Common myeloid progenitor, CD34-positive (primary cell): ENCODE measurements at regions not wholly inside any gene's neighbourhood (a gene's known extent, or its start where the extent isn't known, plus 50 kb on each side); places are given as distances from the start of the nearest gene placed in this dataset.
A peak's percentile ranks its signal among the peaks of the same experiment; 100 is the strongest.

Experiments
- CTCF ChIA-PET: fragments of 350-600 bp; sonication (Branson Sonifier 250); formaldehyde crosslinking; loops from one replicate; lab custom pipeline; 2021; ENCODE audit warnings: antibody characterized with exemption; lab: Charles Lee
- POLR2A ChIA-PET: fragments of 350-600 bp; sonication (Branson Sonifier 250); formaldehyde crosslinking; loops from one replicate; lab custom pipeline; 2021; ENCODE audit warnings: antibody characterized with exemption; lab: Charles Lee
- DNase-seq, 3 donors: peaks; one replicate each; pipeline versions ENCODE4 v3.0.0 to v3.0.0-alpha.2; 2013
- H3K27ac ChIP-seq, 2 experiments: 1 replicate in 1 of 2; 2 replicates in 1 of 2; pipeline ENCODE4 v1.7.0; 2013; ENCODE audit warnings: inconsistent platforms in 2 of 2, low read length in 2 of 2, mild to moderate bottlenecking in 2 of 2, low read depth in 1 of 2, moderate library complexity in 1 of 2; ENCODE audit not compliant: severe bottlenecking in 2 of 2, insufficient read depth in 1 of 2, poor library complexity in 1 of 2
- H3K27me3 ChIP-seq, 5 experiments: replicated peaks in 2 of 5; 1 replicate in 3 of 5; 2 replicates in 2 of 5; pipeline versions ENCODE4 v1.6.1 to v1.7.0; 2013; ENCODE audit warnings: low read length in 4 of 5, mild to moderate bottlenecking in 2 of 5, moderate library complexity in 2 of 5, inconsistent platforms in 1 of 5; ENCODE audit not compliant: insufficient read depth in 5 of 5, control insufficient read depth in 4 of 5
- H3K36me3 ChIP-seq, 4 experiments: 1 replicate in 2 of 4; 2 replicates in 2 of 4; pipeline versions ENCODE4 v1.6.1 to v1.7.0; 2013; ENCODE audit warnings: low read length in 3 of 4, control low read depth in 1 of 4, mild to moderate bottlenecking in 1 of 4; ENCODE audit not compliant: control insufficient read depth in 4 of 4, insufficient read depth in 4 of 4
- H3K4me1 ChIP-seq, 4 experiments: 1 replicate in 3 of 4; 2 replicates in 1 of 4; pipeline versions ENCODE4 v1.6.1 to v1.7.1; 2013; ENCODE audit warnings: low read length in 3 of 4, mild to moderate bottlenecking in 3 of 4, control low read depth in 1 of 4, inconsistent platforms in 1 of 4, moderate library complexity in 1 of 4; ENCODE audit not compliant: control insufficient read depth in 4 of 4, insufficient read depth in 4 of 4; ENCODE audit errors: control extremely low read depth in 1 of 4
- H3K4me3 ChIP-seq, 7 experiments: 1 replicate in 4 of 7; 2 replicates in 3 of 7; pipeline versions ENCODE4 v1.5.1 to v1.7.0; 2013; ENCODE audit warnings: mild to moderate bottlenecking in 7 of 7, low read length in 6 of 7, moderate library complexity in 6 of 7, inconsistent platforms in 2 of 7, low read depth in 2 of 7, control low read depth in 1 of 7; ENCODE audit not compliant: insufficient read depth in 4 of 7, control insufficient read depth in 1 of 7; ENCODE audit errors: extremely low read depth in 1 of 7
- H3K9me3 ChIP-seq, 5 experiments: 1 replicate in 4 of 5; 2 replicates in 1 of 5; pipeline versions ENCODE4 v1.6.1 to v1.7.1; 2013; ENCODE audit warnings: low read length in 4 of 5, mild to moderate bottlenecking in 2 of 5, inconsistent platforms in 1 of 5, low read depth in 1 of 5, moderate library complexity in 1 of 5; ENCODE audit not compliant: control insufficient read depth in 4 of 5, insufficient read depth in 2 of 5; ENCODE audit errors: control extremely low read depth in 1 of 5
- WGBS: methylation state at CpG from one replicate; pipeline ENCODE4 v1.1.5; 2013; ENCODE audit not compliant: insufficient coverage; 5-methylcytosine and 5-hydroxymethylcytosine counted together

DNA sequence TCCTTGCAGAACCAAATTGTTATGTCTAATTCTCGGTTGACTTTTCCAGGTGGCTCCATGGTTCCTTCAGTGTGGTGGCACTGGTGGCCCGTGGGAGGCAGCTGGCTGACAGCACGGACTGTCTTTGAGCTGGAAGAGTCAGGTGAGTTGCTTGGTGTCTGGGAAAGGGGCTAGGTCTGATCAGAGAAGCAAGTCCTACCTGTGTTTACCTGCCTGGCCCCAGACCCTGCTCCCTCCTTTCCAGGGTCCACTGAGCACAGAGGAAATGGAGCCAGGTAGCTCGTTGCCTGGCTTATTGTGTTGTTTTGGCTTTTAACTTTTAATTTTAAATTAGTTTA lies 111.8 kb downstream of the BANF2 start:
- Histone ChIP-seq H3K4me1 (peaks cover 0 to 3% (median 0%) of the 10 kb centered on the region in 4 experiments), H3K36me3 (no peaks in the 10 kb centered on the region), H3K4me3 (no peak overlapping the region), H3K27me3 (no peaks in the 10 kb centered on the region), H3K9me3 (no peaks in the 10 kb centered on the region), H3K27ac (no peak overlapping the region)
- WGBS: 94% methylated on average over 3 of the region's 4 CpGs
- ChIA-PET CTCF (no interaction called here), POLR2A (no interaction called here)
- DNase-seq: no peak

- no peaks in the 10 kb centered on the region for H3K36me3 ChIP-seq
- H3K9me3 ChIP-seq: no peaks in the 10 kb centered on the region
- POLR2A ChIA-PET: no interaction called here
- WGBS: 89% methylated on average over 8 of the region's 9 CpGs
- CTCF ChIA-PET: no interaction called here
- peaks cover 0 to 3% (median 0%) of the 10 kb centered on the region in 4 experiments for H3K4me1 ChIP-seq
- H3K4me3 ChIP-seq: no peak overlapping the region
- H3K27ac ChIP-seq: no peak overlapping the region
- peak in 2 of 3 donors; percentile 25 to 35 for DNase-seq
- no peaks in the 10 kb centered on the region for H3K27me3 ChIP-seq
Measured at GRCh38 chr20:17810847-17811627, 111.3 kb downstream of the BANF2 start.

- CTCF ChIA-PET: no interaction called here
- no peak for DNase-seq
- WGBS: 100% methylated on average over 1 of the region's 4 CpGs
- Histone ChIP-seq H3K27me3 (no peaks in the 10 kb centered on the region), H3K9me3 (no peaks in the 10 kb centered on the region), H3K36me3 (no peaks in the 10 kb centered on the region), H3K27ac (no peak overlapping the region), H3K4me1 (peaks cover 0 to 3% (median 0%) of the 10 kb centered on the region in 4 experiments), H3K4me3 (no peak overlapping the region)
- POLR2A ChIA-PET: no interaction called here
Measured at GRCh38 chr20:17810062-17810631, 110.4 kb downstream of the BANF2 start.

- Histone ChIP-seq H3K27me3 (no peaks in the 10 kb centered on the region), H3K4me3 (peak overlapping the region in 1 of 7 experiments; percentile 11), H3K36me3 (no peaks in the 10 kb centered on the region), H3K27ac (no peak overlapping the region), H3K4me1 (peaks cover 0 to 3% (median 0%) of the 10 kb centered on the region in 4 experiments), H3K9me3 (no peaks in the 10 kb centered on the region)
- DNase-seq: no peak
- 97% methylated on average over 5 of the region's 8 CpGs for WGBS
- CTCF ChIA-PET: no interaction called here
- POLR2A ChIA-PET: no interaction called here
Measured at GRCh38 chr20:17809362-17810061, 109.7 kb downstream of the BANF2 start.

- no peak overlapping the region for H3K27ac ChIP-seq
- POLR2A ChIA-PET: no interaction called here
Measured at GRCh38 chr20:17808782-17809181, 109.0 kb downstream of the BANF2 start.

GRCh38 chr20:17808357-17808756 lies 108.6 kb downstream of the BANF2 start:
- Histone ChIP-seq H3K27ac (no peak overlapping the region), H3K36me3 (no peaks in the 10 kb centered on the region), H3K4me3 (no peak overlapping the region), H3K9me3 (no peaks in the 10 kb centered on the region), H3K4me1 (peaks cover 0 to 3% (median 0%) of the 10 kb centered on the region in 4 experiments), H3K27me3 (no peaks in the 10 kb centered on the region)
- ChIA-PET CTCF (no interaction called here), POLR2A (no interaction called here)
- 100% methylated on average over 3 of the region's 5 CpGs for WGBS
- no peak for DNase-seq

More at GRCh38 chr20:17808782-17809181, 109.0 kb downstream of the BANF2 start:
- H3K4me3 ChIP-seq: no peak overlapping the region
- H3K36me3 ChIP-seq: no peaks in the 10 kb centered on the region
- H3K9me3 ChIP-seq: no peaks in the 10 kb centered on the region
- CTCF ChIA-PET: no interaction called here
- H3K4me1 ChIP-seq: peaks cover 0 to 3% (median 0%) of the 10 kb centered on the region in 4 experiments
- DNase-seq: no peak
- H3K27me3 ChIP-seq: no peaks in the 10 kb centered on the region
- 96% methylated on average over 3 of the region's 5 CpGs for WGBS

GRCh38 chr20:17807651-17808050 lies 107.9 kb downstream of the BANF2 start:
- Histone ChIP-seq H3K36me3 (no peaks in the 10 kb centered on the region), H3K4me3 (no peak overlapping the region)
- WGBS: no CpG with 5 or more reads among the region's 2 CpGs

More at GRCh38 chr20:17807651-17808050, 107.9 kb downstream of the BANF2 start:
- CTCF ChIA-PET: no interaction called here
- Histone ChIP-seq H3K27ac (no peak overlapping the region), H3K9me3 (no peaks in the 10 kb centered on the region), H3K4me1 (peaks cover 0 to 3% (median 0%) of the 10 kb centered on the region in 4 experiments), H3K27me3 (no peaks in the 10 kb centered on the region)
- no peak for DNase-seq
- POLR2A ChIA-PET: interaction anchor here (0.6 kb wide), 1 partner anchor 35 kb away, joined by 6 read pairs; no protein-coding TSS in a partner anchor
